SH-SY5Y (cell line): ENCODE measurements at regions not wholly inside any gene's neighbourhood (a gene's known extent, or its start where the extent isn't known, plus 50 kb on each side); places are given as distances from the start of the nearest gene placed in this dataset.

Experiments used
- GATA2 ChIP-seq: IDR thresholded peaks from 2 replicates; pipeline ENCODE4 v1.6.1; 2011; ENCODE audit warnings: mild to moderate bottlenecking, low read depth, low read length
- GATA3 ChIP-seq: IDR thresholded peaks from 2 replicates; pipeline ENCODE4 v1.6.1; 2011; ENCODE audit warnings: low read depth, mild to moderate bottlenecking, low read length, moderate library complexity

DNA sequence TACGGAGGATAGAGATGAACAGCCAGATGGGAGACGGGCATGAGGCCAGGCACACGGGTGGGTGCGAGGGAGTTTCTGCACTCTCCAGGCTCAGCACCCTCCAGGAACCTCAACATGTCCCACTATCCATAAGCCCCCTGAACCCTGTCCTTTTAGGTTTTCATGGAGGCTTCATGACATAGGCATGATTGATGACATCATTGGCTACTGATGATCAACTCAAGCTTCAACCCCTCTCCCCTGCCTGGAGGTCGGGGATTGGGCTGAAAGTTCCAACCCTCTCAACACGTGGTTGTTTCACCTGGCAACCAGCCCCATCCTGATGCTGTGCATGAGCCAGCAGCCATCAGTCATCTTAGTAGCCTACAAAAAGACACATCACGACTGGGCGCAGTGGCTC lies 360.7 kb upstream of the AUTS2 start:
- no peak for TF ChIP-seq GATA3
- TF ChIP-seq GATA2: no peak
